HAP-1 (cell line): ENCODE measurements at regions not wholly inside any gene's neighbourhood (a gene's known extent, or its start where the extent isn't known, plus 50 kb on each side); places are given as distances from the start of the nearest gene placed in this dataset.
"Not testable (repeated sequence)": the region's sequence is repeated elsewhere in the genome, so short reads cannot be mapped to it uniquely, and the experiment has no call there.

ENCODE experiments used
- DNase-seq, 2 experiments: peaks; one replicate each; pipeline ENCODE4 v3.0.0-alpha.2; 2016 to 2020; ENCODE audit warnings: low spot score in 2 of 2
- H3K27me3 ChIP-seq: fragments of 250-450 bp; sonication (Bioruptor Pico); 2 replicates; pipeline ENCODE4 v1.5.1; 2020; ENCODE audit warnings: low read depth, mild to moderate bottlenecking, moderate library complexity
- H3K36me3 ChIP-seq: fragments of 250-450 bp; sonication (Bioruptor Pico); replicated peaks from 2 replicates; pipeline ENCODE4 v1.5.1; 2020; ENCODE audit warnings: mild to moderate bottlenecking
- H3K4me1 ChIP-seq: fragments of 250-450 bp; sonication (Bioruptor Pico); 2 replicates; pipeline ENCODE4 v1.5.1; 2020; ENCODE audit warnings: mild to moderate bottlenecking
- H3K4me3 ChIP-seq: fragments of 250-450 bp; sonication (Bioruptor Pico); 2 replicates; pipeline ENCODE4 v1.5.1; 2020; ENCODE audit warnings: mild to moderate bottlenecking, moderate library complexity
- H3K9me3 ChIP-seq: fragments of 250-450 bp; sonication (Bioruptor Pico); 2 replicates; pipeline ENCODE4 v1.5.1; 2020; ENCODE audit warnings: mild to moderate bottlenecking, moderate library complexity
- in situ Hi-C: fragments of 300-500 bp; cut with MboI; formaldehyde crosslinking; loops from 3 replicates; pipeline ENCODE4 v1.14.3; 2020; ENCODE audit warnings: low sequenced_read_pairs, inconsistent platforms, mixed read lengths

- Histone ChIP-seq H3K36me3 (no peaks in the 10 kb centered on the region), H3K4me1 (no peaks in the 10 kb centered on the region), H3K4me3 (no peak overlapping the region), H3K27me3 (no peaks in the 10 kb centered on the region), H3K9me3 (no peaks in the 10 kb centered on the region)
- in situ Hi-C loops, result no loop called here
- no peak for DNase-seq
Measured at GRCh38 chr3:163438760-163439159, 1639.5 kb downstream of the SI start.

- DNase-seq, result no peak
- H3K4me3 ChIP-seq, result no peak overlapping the region
- no peaks in the 10 kb centered on the region for H3K27me3 ChIP-seq
- H3K9me3 ChIP-seq, result no peaks in the 10 kb centered on the region
- H3K4me1 ChIP-seq, result no peaks in the 10 kb centered on the region
- in situ Hi-C loops, result no loop called here
- no peaks in the 10 kb centered on the region for H3K36me3 ChIP-seq
Measured at GRCh38 chr3:163422671-163423070, 1655.6 kb downstream of the SI start.

- Histone ChIP-seq H3K4me3 (no peak overlapping the region), H3K36me3 (no peaks in the 10 kb centered on the region)
- in situ Hi-C loops, result no loop called here
Measured at GRCh38 chr3:163391407-163392181, 1686.7 kb downstream of the SI start.

GRCh38 chr3:163384383-163384782, 1693.9 kb downstream of the SI start:
- DNase-seq, result no peak
- in situ Hi-C loops, result no loop called here
- Histone ChIP-seq H3K36me3 (no peaks in the 10 kb centered on the region), H3K4me3 (no peak overlapping the region), H3K4me1 (no peaks in the 10 kb centered on the region), H3K27me3 (no peaks in the 10 kb centered on the region), H3K9me3 (no peaks in the 10 kb centered on the region)

More at GRCh38 chr3:163391407-163392181, 1686.7 kb downstream of the SI start:
- Histone ChIP-seq H3K27me3 (no peaks in the 10 kb centered on the region), H3K4me1 (no peaks in the 10 kb centered on the region), H3K9me3 (no peaks in the 10 kb centered on the region)
- no peak for DNase-seq

GRCh38 chr3:163382183-163382582, 1696.1 kb downstream of the SI start:
- H3K36me3 ChIP-seq, result no peaks in the 10 kb centered on the region
- H3K4me1 ChIP-seq, result no peaks in the 10 kb centered on the region
- in situ Hi-C loops, result no loop called here
- no peak for DNase-seq
- no peaks in the 10 kb centered on the region for H3K27me3 ChIP-seq
- no peaks in the 10 kb centered on the region for H3K9me3 ChIP-seq
- H3K4me3 ChIP-seq, result no peak overlapping the region

- Histone ChIP-seq H3K4me3 (no peak overlapping the region), H3K27me3 (no peaks in the 10 kb centered on the region), H3K36me3 (no peaks in the 10 kb centered on the region), H3K9me3 (no peaks in the 10 kb centered on the region), H3K4me1 (no peaks in the 10 kb centered on the region)
- DNase-seq, result no peak
- in situ Hi-C loops, result no loop called here
Measured at GRCh38 chr3:163368168-163368567, 1710.1 kb downstream of the SI start.

GRCh38 chr3:163364717-163365116, 1713.6 kb downstream of the SI start:
- no peak for DNase-seq
- H3K4me1 ChIP-seq, result no peaks in the 10 kb centered on the region
- in situ Hi-C loops, result no loop called here

GRCh38 chr3:163362151-163362550, 1716.1 kb downstream of the SI start:
- Histone ChIP-seq H3K36me3 (no peaks in the 10 kb centered on the region), H3K27me3 (no peaks in the 10 kb centered on the region), H3K4me3 (no peak overlapping the region), H3K4me1 (no peaks in the 10 kb centered on the region), H3K9me3 (no peaks in the 10 kb centered on the region)
- no peak for DNase-seq
- in situ Hi-C loops, result no loop called here

More at GRCh38 chr3:163364717-163365116, 1713.6 kb downstream of the SI start:
- Histone ChIP-seq H3K9me3 (no peaks in the 10 kb centered on the region), H3K36me3 (no peaks in the 10 kb centered on the region), H3K4me3 (no peak overlapping the region), H3K27me3 (no peaks in the 10 kb centered on the region)

- DNase-seq, H3K4me3 ChIP-seq, H3K9me3 ChIP-seq, H3K36me3 ChIP-seq, in situ Hi-C loops, H3K27me3 ChIP-seq, H3K4me1 ChIP-seq: not testable (repeated sequence)
Measured at GRCh38 chr3:163361357-163361878, 1716.9 kb downstream of the SI start.

- H3K27me3 ChIP-seq, result no peaks in the 10 kb centered on the region
- H3K4me1 ChIP-seq, result no peaks in the 10 kb centered on the region; the same call in 1 of the 2 replicates
- no peaks in the 10 kb centered on the region for H3K9me3 ChIP-seq
- in situ Hi-C loops, result no loop called here
- no peaks in the 10 kb centered on the region for H3K36me3 ChIP-seq
- DNase-seq, result peak in 1 of 2 experiments; percentile 22
- H3K4me3 ChIP-seq, result no peak overlapping the region
Measured at GRCh38 chr3:163347944-163348343, 1730.4 kb downstream of the SI start.

GRCh38 chr3:163335429-163335828, 1742.9 kb downstream of the SI start:
- Histone ChIP-seq H3K36me3 (no peaks in the 10 kb centered on the region), H3K4me1 (no peaks in the 10 kb centered on the region), H3K9me3 (no peaks in the 10 kb centered on the region), H3K27me3 (no peaks in the 10 kb centered on the region), H3K4me3 (no peak overlapping the region)
- no peak for DNase-seq
- in situ Hi-C loops, result no loop called here

- in situ Hi-C loops, result no loop called here
- peak in 1 of 2 experiments; percentile 10 for DNase-seq
Measured at GRCh38 chr3:163328680-163329079, 1749.6 kb downstream of the SI start.

GRCh38 chr3:163327086-163327485, 1751.2 kb downstream of the SI start:
- Histone ChIP-seq H3K9me3 (no peaks in the 10 kb centered on the region), H3K27me3 (no peaks in the 10 kb centered on the region), H3K4me3 (no peak overlapping the region), H3K4me1 (no peaks in the 10 kb centered on the region), H3K36me3 (no peaks in the 10 kb centered on the region)
- no peak for DNase-seq
- in situ Hi-C loops, result no loop called here

More at GRCh38 chr3:163328680-163329079, 1749.6 kb downstream of the SI start:
- no peaks in the 10 kb centered on the region for H3K36me3 ChIP-seq
- H3K9me3 ChIP-seq, result no peaks in the 10 kb centered on the region
- H3K4me3 ChIP-seq, result no peak overlapping the region
- no peaks in the 10 kb centered on the region for H3K27me3 ChIP-seq
- no peaks in the 10 kb centered on the region for H3K4me1 ChIP-seq

- no peaks in the 10 kb centered on the region for H3K4me1 ChIP-seq
- DNase-seq, result no peak
- no peaks in the 10 kb centered on the region for H3K36me3 ChIP-seq
- no peaks in the 10 kb centered on the region for H3K27me3 ChIP-seq
- no peaks in the 10 kb centered on the region for H3K9me3 ChIP-seq
- in situ Hi-C loops, result no loop called here
- H3K4me3 ChIP-seq, result no peak overlapping the region
Measured at GRCh38 chr3:163315786-163316185, 1762.5 kb downstream of the SI start.
